Ishikawa (cell line): ENCODE measurements at regions not wholly inside any gene's neighbourhood (a gene's known extent, or its start where the extent isn't known, plus 50 kb on each side); places are given as distances from the start of the nearest gene placed in this dataset.

ENCODE experiments used
- CEBPB ChIP-seq: IDR thresholded peaks from 2 replicates; pipeline ENCODE4 v1.6.1; 2012
- EGR1 ChIP-seq: IDR thresholded peaks from 2 replicates; pipeline ENCODE4 v1.6.1; 2012
- EP300 ChIP-seq: IDR thresholded peaks from 2 replicates; pipeline ENCODE4 v1.6.1; 2012; ENCODE audit warnings: borderline replicate concordance
- REST ChIP-seq: IDR thresholded peaks from 2 replicates; pipeline ENCODE4 v1.6.1; 2012; ENCODE audit warnings: low read depth, mild to moderate bottlenecking
- TF ChIP-seq, protein P1 (sequence below): IDR thresholded peaks from 2 replicates; pipeline ENCODE4 v1.6.1; 2012

- TF ChIP-seq EP300 (no peak), EGR1 (no peak), REST (no peak), CEBPB (no peak)
- TF ChIP-seq, protein P1, sequence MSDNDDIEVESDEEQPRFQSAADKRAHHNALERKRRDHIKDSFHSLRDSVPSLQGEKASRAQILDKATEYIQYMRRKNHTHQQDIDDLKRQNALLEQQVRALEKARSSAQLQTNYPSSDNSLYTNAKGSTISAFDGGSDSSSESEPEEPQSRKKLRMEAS: no peak
These were observed 322.9 kb upstream of the B3GAT1 start for GRCh38 chr11:134734894-134735293.
